ENCODE measurements at regions not wholly inside any gene's neighbourhood (a gene's known extent, or its start where the extent isn't known, plus 50 kb on each side); places are given as distances from the start of the nearest gene placed in this dataset.
"Not testable (repeated sequence)": the region's sequence is repeated elsewhere in the genome, so short reads cannot be mapped to it uniquely, and the experiment has no call there.

DNA sequence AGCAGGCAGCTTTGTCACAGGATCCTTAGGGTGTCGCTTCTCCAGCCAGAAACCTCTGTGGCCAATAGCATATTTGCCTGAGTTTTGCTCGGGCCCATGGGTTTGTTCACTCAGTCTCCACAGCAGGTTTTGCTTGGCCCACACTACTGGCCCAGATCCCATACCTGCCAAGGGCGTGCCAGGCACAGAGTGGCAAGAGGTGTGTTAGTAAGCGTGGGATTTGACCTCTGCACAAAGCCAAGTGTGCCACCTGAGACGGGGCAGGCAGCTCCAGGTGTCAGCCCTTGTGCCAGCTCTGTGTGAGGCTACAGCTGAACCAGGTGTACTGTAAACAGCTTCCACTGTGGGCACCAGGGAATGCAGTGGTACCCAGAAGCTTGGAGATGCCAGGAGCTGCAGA is 2003.0 kb downstream of the C4orf33 start:
- DNase-seq (ENCODE audit: extremely low read depth in 1 of 2, low read depth in 1 of 2): no peak

DNA sequence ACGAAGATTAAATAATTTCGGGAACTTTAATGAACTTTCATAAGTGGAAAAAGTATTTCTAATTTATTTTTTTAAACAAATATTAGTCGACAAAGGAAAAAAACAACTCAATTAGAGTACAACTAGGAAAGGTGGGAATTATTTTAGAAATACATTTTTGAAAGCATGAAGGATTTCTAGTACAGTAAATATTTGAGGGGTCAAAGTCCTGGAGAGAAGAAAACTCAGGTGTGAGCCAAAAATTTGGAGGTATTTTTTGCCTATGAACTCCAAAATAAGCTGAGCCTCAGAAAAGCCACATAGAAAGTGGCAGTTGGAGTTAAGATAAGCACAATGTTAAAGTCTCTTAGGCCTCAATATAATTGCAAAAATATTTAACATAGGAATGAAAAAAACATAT is 2017.3 kb downstream of the C4orf33 start:
- no peak for DNase-seq (ENCODE audit: extremely low read depth in 1 of 2, low read depth in 1 of 2)

DNA sequence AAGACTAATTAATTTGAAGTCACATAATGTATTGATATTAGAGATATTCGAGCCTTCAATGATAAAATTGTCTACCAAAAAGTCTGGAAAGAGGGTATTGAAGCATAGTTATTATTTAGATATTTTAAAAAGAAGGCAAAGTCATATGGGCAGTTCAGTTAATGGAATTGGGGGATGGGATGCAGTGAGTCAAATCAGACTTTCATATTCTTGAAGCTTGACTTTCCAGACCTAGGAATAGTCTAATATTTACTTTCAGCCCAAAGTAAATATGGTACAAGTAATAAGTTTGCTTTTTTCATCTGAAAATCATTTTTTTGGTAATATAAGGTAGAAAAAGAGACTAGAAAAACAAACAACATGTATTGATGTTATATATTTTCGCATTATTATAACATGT is 2017.8 kb downstream of the C4orf33 start:
- no peak for DNase-seq (ENCODE audit: extremely low read depth in 1 of 2, low read depth in 1 of 2)

DNA sequence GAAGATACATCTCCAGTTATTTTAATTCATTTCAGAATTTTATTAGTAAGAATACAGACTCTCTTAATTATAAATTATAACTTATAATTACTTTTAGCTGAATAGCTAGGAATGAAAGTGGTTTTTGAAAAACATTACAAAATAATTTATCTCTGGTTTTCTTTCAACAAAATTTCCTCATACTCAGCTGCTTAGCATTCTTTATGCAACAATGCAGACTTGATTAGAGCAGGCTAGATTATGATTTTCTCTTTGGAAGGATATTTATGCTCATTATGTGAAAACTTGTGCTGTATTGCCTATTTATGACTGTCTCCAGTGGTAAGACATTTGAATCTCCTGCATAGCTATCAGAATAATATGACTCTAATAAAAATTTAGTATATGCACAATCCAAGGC is 2023.7 kb downstream of the C4orf33 start:
- DNase-seq (ENCODE audit: extremely low read depth in 1 of 2, low read depth in 1 of 2): no peak

DNA sequence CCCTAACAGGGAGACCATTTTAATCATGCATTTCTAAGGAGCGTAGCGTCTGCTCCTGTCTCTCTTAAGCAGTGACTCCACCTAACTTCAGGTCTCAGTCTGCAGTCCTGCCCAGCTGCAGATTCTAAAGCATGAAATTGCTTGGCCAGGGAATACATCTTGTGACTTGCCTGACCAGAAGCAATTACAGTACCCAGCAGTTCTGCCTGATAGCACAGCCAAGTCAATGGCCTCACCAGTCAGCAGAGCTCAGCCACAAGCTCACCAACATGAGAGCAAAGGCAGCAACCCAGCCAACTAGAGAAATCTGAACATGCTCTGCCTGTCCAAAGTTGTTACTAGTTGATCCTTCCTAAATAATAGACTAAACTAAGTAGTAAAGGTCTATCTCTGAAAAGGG is 2011.9 kb upstream of the PCDH10 start:
- DNase-seq (ENCODE audit: extremely low read depth in 1 of 2, low read depth in 1 of 2): no peak

DNA sequence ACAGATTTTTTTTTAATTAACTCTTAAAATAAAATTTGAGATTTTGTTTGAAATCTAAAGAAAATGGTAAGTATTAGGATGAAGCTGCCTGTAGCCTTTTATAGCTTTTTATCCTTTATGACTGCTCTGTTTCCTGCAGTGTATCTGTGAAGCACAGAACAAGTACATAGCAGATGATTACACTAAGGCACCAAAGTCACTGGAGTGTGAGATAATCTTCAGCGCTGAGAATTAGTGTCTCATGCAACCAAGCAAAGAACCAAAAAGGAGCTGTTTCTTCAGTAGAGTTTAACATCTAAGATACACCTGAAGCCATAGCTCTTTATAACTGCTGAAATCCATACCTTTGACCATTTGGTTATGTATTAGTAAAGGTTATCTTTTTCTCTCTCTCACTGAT is 1989.8 kb upstream of the PCDH10 start:
- no peak for DNase-seq (ENCODE audit: extremely low read depth in 1 of 2, low read depth in 1 of 2)

DNA sequence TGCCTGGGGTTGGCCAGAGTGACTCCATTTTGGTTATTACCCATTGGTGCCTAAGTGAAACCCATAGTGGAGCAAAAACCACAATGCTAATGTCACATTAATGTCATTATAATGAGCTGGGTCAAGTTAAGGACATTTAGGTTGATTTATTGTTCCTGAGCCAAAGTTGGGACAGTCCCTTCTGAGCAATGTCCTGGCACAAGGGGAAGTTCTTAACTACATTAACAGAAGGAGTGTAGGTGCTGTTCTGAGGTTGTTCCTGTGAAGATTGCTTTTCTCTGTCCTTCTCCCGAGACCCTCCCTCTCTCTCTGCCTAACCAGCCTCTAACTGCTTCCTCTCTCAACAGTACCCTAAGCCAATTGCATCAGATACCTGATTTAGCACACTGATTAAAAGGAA is 1956.8 kb upstream of the PCDH10 start:
- no peak for DNase-seq (ENCODE audit: extremely low read depth in 1 of 2, low read depth in 1 of 2)

DNA sequence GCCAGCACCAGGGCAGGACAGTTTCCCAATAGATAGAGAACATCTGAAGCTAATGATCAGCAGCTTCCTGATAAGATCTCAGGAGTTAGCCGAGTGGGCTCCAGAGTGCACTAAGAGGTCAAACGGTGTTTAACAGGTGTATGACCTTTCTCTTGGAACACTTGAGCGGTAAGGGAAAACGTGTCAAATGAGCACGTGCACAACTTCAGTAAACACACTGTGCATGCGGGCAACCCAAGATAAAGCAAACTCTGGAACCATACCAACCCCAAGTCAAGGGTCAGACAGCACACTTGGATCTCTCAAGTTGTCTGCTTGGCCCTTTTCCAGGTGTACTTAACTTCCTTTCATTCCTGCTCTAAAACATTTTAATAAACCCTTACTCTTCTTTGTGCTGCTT is 1941.5 kb upstream of the PCDH10 start:
- DNase-seq (ENCODE audit: extremely low read depth in 1 of 2, low read depth in 1 of 2): no peak

DNA sequence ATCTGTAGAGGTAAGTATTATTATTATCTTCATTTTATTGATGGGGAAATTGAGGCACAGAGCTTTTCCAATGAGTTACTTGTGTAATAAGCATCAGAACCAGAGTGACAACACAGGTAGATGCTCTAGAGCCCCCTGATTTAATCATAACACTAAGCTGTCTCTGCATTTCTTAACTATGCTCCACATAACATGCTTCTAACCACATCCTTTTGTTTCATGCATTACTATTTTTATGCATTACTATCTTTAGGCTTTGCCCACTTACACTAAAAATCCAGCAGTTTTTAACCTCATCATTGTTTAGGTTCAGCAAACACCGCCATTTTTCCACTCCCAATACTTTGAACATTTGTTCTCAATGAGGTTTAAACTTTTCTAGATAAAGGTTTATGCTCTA is 1900.8 kb upstream of the PCDH10 start:
- DNase-seq (ENCODE audit: extremely low read depth in 1 of 2, low read depth in 1 of 2): no peak

DNA sequence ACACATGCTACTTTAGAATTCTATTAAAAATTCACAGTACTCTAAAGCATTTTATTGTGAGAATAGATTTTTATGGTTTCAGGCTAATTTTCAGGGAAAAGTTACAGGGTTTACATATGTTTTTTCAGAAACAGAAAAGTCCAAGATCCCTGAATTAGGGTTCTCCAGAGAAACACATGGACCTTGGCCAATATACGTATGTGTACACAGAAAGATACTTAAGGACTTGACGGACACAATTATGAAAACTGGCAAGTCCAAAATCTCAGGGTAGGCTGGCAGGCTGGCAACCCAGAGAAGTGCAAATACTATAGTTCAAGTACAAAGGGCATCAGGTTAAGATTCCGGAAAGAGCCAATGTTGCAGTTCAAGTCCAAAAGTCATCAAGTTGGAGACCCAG is 1897.8 kb upstream of the PCDH10 start:
- no peak for DNase-seq (ENCODE audit: extremely low read depth in 1 of 2, low read depth in 1 of 2)

DNA sequence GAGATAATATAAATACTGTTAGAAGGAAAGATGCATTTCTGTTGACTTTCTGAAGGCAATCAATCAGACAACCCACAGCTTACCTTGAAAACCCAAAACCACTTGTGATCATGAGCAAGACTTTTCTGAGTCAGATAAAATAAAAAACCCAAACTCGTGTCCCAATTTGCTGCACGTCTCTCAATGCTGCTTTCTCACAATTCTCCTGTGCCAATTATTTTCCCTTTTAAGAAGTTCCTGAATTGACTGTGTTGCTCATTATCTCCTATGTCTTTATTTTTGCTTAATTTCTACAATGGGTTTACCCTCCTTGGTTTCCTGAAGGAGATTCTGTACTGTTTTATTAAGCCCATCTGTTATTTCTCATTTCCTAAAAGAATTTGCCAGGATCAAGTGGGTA is 1891.9 kb upstream of the PCDH10 start:
- no peak for DNase-seq (ENCODE audit: extremely low read depth in 1 of 2, low read depth in 1 of 2)

DNA sequence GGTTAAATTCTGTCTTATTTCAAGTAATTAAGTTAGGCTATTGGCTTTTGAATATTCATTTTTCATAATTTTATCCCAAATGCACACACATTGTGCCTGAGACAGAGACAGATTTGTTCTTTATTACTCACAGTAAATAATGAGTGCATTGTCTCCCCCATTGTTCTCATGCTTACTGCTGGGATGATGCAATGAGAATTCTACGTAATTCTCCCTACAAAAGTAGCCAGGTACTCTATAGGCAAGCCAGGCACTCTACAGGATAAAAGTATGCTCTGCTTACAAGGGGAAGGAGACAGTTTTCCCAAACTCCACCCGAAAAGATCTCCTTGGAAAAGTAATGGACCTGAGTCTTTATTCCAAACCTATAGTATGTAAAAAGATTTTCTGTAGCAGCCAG is 1890.7 kb upstream of the PCDH10 start:
- DNase-seq (ENCODE audit: extremely low read depth in 1 of 2, low read depth in 1 of 2): no peak

DNA sequence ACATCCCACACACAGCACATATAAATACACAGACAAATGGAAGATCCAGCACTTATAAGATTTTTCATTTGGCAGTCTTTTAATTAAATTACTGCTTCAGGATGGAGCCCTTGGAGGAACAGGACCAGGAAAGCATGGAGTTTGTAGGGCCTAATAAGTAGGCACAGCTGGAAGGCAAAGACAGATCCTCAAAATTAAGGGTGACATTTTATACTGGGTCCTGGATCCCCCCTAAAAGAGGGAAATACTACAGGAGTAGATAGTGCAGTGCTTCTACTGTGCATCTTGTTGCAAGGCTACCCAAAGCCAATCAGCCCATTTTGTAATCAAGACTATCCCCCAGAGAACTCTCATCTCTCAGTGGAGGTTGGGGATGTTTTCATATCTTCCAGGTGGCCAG is 1860.7 kb upstream of the PCDH10 start:
- no peak for DNase-seq (ENCODE audit: extremely low read depth in 1 of 2, low read depth in 1 of 2)

DNA sequence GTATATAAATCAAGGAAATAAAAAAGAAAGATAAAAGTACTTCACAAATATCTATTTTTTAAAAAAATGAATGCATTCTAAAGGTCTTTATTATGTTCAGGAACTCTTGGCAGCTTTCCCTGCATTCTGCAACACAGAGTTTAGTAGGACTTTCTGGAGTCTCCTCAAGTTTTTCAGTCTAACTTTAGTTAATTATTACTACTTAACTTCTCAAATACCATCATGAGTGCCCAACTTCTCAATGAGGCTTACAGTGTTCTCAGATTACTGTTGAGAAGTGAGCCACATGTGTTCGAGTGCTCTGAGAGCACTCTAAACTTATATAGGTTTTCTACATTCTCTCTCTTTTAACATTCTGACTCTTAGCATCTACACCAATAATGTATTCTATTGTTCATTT is 1852.9 kb upstream of the PCDH10 start:
- no peak for DNase-seq (ENCODE audit: extremely low read depth in 1 of 2, low read depth in 1 of 2)

DNA sequence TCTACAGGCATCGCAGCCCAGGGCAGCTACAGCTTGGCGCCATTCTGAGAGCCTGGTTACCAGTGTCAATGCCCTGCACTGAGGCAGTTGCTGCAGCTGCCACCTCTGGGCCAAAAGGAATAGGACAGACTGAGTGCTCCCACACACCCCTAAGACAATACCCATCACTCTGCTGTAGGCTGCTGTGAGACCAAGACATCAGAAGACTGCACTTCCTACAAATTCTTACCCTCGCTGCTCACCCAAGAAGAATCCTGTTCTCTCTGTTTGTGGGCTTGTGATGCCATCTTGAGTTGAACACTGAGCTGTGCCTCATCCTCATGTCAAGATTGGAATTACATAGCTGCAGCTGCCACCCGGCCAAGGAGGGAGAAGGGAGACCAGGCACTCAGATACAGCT is 1847.0 kb upstream of the PCDH10 start:
- DNase-seq (ENCODE audit: extremely low read depth in 1 of 2, low read depth in 1 of 2): no peak

DNA sequence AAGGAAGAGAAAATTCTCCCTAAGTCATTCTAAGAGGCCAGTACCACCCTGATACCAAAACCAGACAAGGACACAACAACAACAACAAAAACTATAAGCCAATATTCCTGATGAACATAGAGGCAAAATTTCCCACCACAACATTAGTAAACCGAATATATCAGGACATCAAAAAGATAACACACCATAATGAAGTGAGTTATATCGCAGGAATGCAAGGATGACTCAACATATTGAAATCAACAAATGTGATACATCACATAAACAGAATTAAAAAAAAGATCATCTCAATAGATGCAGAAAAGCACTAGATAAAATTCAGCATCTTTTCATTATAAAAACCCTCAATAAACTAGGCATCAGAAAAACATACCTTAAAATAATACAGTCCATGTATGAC is 1844.4 kb upstream of the PCDH10 start:
- no peak for DNase-seq (ENCODE audit: extremely low read depth in 1 of 2, low read depth in 1 of 2)

DNA sequence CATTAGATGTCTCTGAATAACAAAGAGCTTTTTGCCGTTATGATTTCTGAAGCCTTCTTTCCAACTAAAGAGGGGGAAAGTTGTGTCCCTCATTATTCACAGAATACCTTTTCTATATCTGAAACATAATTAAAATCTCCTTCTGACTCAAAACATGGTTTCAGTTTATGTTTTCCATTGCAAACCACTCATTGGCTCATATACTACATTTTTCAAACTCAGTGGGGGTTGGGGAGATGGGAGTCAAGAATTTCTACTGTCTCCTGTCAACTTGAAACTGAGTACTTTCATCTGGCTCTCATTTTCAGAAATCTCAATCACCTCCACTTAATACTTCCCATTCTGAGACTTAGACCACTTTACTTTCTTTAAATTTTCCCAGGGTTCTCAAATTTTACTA is 1839.5 kb upstream of the PCDH10 start:
- DNase-seq (ENCODE audit: extremely low read depth in 1 of 2, low read depth in 1 of 2): no peak

DNA sequence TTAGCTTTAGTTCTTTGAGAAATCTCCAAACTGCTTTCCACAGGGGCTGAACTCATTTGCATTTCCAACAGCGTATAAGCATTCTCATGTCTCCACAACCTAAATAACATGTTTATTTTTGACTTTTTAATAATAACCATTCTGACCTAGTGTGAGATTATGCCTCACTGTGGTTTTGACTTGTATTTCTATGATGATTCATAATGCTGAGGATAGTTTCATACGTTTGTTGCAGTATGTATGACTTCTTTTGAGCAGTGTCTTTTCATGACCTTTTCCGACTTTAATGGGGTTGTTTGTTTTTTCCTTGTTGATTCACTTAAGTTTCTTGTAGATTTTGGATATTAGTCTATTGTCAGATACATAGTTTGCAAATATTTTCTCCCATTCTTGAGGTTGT is 1833.0 kb upstream of the PCDH10 start:
- no peak for DNase-seq (ENCODE audit: extremely low read depth in 1 of 2, low read depth in 1 of 2)

DNA sequence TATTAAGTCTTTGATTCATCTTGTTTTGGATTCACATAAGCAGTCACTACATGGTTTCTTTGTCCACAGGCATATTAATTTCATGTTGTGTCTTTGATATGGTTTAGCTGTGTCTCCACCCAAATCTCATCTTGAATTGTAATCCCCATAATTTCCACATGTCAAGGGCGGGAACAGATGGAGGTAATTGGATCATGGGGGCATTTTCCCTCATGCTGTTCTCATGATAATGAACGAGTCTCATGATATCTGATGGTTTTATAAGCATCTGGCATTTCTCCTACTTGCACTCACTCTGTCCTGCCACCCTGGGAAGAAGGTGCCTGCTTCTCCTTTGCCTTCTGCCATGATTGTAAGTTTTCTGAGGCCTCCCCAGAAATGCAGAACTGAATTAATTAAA is 1811.2 kb upstream of the PCDH10 start:
- no peak for DNase-seq (ENCODE audit: extremely low read depth in 1 of 2, low read depth in 1 of 2)

DNA sequence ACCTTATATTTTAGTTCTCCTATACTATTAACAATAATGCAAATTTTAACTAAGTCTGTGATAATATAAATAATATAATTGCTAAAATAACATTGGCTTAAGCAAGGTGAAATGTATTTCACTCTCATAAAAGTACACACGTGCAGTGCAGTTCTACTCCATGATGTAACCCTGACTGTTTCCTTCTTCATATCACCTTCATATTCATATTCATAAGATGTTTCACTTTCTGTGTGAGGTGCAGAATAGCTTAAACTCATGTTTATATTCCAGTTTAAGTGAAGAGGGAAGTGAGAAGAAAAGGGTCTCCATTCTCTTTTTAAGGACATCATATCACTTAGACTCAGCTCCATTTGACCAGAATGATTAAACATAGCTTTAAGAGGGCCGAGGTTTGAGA is 1810.0 kb upstream of the PCDH10 start:
- no peak for DNase-seq (ENCODE audit: extremely low read depth in 1 of 2, low read depth in 1 of 2)

DNA sequence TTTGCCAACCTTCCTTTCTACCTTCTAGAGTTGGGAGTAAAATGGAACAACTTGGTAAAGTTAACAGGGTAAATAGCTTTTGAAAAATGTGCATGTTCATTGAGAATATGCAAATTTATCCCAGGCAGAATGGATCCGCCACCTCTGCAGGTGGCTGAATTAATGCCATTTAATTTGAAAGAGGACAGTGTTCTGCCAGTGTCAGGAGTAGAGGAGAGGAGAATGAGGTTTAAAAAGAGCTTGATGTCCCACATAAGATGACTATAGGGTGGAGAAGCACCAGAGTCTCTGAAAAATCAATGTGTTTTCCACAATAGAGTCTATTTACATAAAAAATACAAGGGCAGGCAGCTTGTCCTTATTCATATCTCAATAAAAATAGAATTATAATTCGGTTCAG is 1804.3 kb upstream of the PCDH10 start:
- DNase-seq (ENCODE audit: extremely low read depth in 1 of 2, low read depth in 1 of 2): no peak

DNA sequence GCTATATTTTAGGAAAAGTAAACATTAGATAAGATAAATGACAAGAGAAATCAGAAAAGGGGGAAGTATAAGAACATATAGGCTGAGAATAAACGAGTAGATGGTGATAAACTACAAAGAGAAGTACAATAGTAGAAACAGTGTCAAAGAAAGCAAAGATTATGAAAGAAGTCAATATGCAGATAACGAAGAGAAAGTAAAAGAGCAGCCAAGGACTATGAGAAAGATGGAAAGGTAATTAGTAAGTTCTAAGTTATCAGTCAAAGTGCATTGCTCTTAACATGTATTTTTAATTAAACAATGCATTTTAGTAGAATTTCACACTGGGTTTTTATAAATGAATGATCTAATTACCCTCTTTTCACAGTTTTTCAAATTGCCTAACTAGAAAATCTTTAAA is 1801.3 kb upstream of the PCDH10 start:
- DNase-seq (ENCODE audit: extremely low read depth in 1 of 2, low read depth in 1 of 2): no peak

DNA sequence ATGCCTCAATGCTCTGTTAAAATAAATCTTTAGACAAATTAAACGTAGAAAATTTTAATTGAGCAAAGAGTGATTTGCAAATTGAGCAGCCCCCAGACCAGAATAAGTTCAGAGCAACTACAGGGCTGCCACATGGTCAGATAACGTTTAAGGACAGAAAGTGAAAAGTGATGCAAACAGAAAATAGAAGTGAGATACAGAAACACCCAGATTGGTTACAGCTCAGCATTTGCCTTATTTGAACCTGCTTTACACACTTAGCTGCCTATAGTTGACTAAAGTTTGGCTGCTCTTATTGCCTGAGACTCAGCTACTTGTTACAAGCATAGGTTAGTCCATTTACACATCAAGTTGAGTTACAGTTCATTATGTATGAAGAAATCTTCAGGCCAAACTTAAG is 1800.8 kb upstream of the PCDH10 start:
- no peak for DNase-seq (ENCODE audit: extremely low read depth in 1 of 2, low read depth in 1 of 2)

DNA sequence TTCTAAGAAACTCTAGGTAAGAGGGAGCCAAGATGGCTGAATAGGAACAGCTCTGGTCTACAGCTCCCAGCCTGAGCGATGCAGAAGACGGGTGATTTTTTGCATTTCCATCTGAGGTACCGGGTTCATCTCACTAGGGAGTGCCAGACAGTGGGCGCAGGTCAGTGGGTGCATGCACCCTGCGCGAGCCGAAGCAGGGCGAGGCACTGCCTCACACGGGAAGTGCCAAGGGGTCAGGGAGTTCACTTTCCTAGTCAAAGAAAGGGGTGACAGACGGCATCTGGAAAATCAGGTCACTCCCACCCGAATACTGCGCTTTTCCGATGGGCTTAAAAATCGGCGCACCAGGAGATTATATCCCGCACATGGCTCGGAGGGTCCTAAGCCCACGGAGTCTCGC is 1796.7 kb upstream of the PCDH10 start:
- DNase-seq (ENCODE audit: extremely low read depth in 1 of 2, low read depth in 1 of 2): not testable (repeated sequence)

All from activated CD8-positive, alpha-beta memory T cell treated with anti-CD3 and anti-CD28 coated beads for 1 hour (primary cell).